ENCODE measurements at regions not wholly inside any gene's neighbourhood (a gene's known extent, or its start where the extent isn't known, plus 50 kb on each side); places are given as distances from the start of the nearest gene placed in this dataset.
A peak's percentile ranks its signal among the peaks of the same experiment; 100 is the strongest.

- no peak for DNase-seq (ENCODE audit: insufficient read length, low spot score)
- FAIRE-seq: no peak
Observed at GRCh38 chr12:88251798-88252197, 109.7 kb downstream of the TMTC3 start.

- FAIRE-seq (no peak), DNase-seq (ENCODE audit: insufficient read length, low spot score) (no peak)
Observed at GRCh38 chr12:88253371-88253978, 111.4 kb downstream of the TMTC3 start.

- DNase-seq (ENCODE audit: insufficient read length, low spot score): no peak
- FAIRE-seq: no peak
Observed at GRCh38 chr12:88255224-88255623, 113.1 kb downstream of the TMTC3 start.

- DNase-seq (ENCODE audit: insufficient read length, low spot score) (no peak), FAIRE-seq (no peak)
Observed at GRCh38 chr12:88255847-88256246, 113.7 kb downstream of the TMTC3 start.

GRCh38 chr12:88258396-88258795 is 116.3 kb downstream of the TMTC3 start:
- DNase-seq (ENCODE audit: insufficient read length, low spot score) (no peak), FAIRE-seq (no peak)

- no peak for DNase-seq (ENCODE audit: insufficient read length, low spot score)
- FAIRE-seq: no peak
Observed at GRCh38 chr12:88266806-88267360, 124.8 kb downstream of the TMTC3 start.

- DNase-seq (ENCODE audit: insufficient read length, low spot score) (no peak), FAIRE-seq (no peak)
Observed at GRCh38 chr12:88267630-88268029, 125.5 kb downstream of the TMTC3 start.

- FAIRE-seq (no peak), DNase-seq (ENCODE audit: insufficient read length, low spot score) (no peak)
Observed at GRCh38 chr12:88272456-88272855, 130.3 kb downstream of the TMTC3 start.

- FAIRE-seq: no peak
Observed at GRCh38 chr12:88273450-88273849, 131.3 kb downstream of the TMTC3 start.

GRCh38 chr12:88273875-88274274 is 131.8 kb downstream of the TMTC3 start:
- FAIRE-seq (no peak), DNase-seq (ENCODE audit: insufficient read length, low spot score) (no peak)

More at GRCh38 chr12:88273450-88273849, 131.3 kb downstream of the TMTC3 start:
- no peak for DNase-seq (ENCODE audit: insufficient read length, low spot score)

GRCh38 chr12:88291498-88292131 is 149.5 kb downstream of the TMTC3 start:
- DNase-seq (ENCODE audit: insufficient read length, low spot score): no peak
- FAIRE-seq: no peak

GRCh38 chr12:88298014-88298682 is 156.0 kb downstream of the TMTC3 start:
- no peak for DNase-seq (ENCODE audit: insufficient read length, low spot score)
- peak; percentile 68 for FAIRE-seq

- FAIRE-seq (peak; percentile 84), DNase-seq (ENCODE audit: insufficient read length, low spot score) (no peak)
Observed at GRCh38 chr12:88298761-88299242, 156.7 kb downstream of the TMTC3 start.

- DNase-seq (ENCODE audit: insufficient read length, low spot score) (peak; percentile 3), FAIRE-seq (peak; percentile 89)
Observed at GRCh38 chr12:88299567-88300101, 157.5 kb downstream of the TMTC3 start.

- FAIRE-seq: no peak
- no peak for DNase-seq (ENCODE audit: insufficient read length, low spot score)
Observed at GRCh38 chr12:88300931-88301330, 158.8 kb downstream of the TMTC3 start.

GRCh38 chr12:88303335-88303734 is 161.2 kb downstream of the TMTC3 start:
- DNase-seq (ENCODE audit: insufficient read length, low spot score) (no peak), FAIRE-seq (no peak)

- FAIRE-seq (no peak), DNase-seq (ENCODE audit: insufficient read length, low spot score) (no peak)
Observed at GRCh38 chr12:88305254-88305890, 163.3 kb downstream of the TMTC3 start.

- no peak for DNase-seq (ENCODE audit: insufficient read length, low spot score)
- no peak for FAIRE-seq
Observed at GRCh38 chr12:88306471-88307069, 164.5 kb downstream of the TMTC3 start.

- DNase-seq (ENCODE audit: insufficient read length, low spot score): no peak
- FAIRE-seq: no peak
Observed at GRCh38 chr12:88307961-88308360, 165.9 kb downstream of the TMTC3 start.

- DNase-seq (ENCODE audit: insufficient read length, low spot score) (no peak), FAIRE-seq (no peak)
Observed at GRCh38 chr12:88308825-88309224, 166.7 kb downstream of the TMTC3 start.

All from GM19239 (cell line).